HL-60 (cell line): ENCODE measurements at regions not wholly inside any gene's neighbourhood (a gene's known extent, or its start where the extent isn't known, plus 50 kb on each side); places are given as distances from the start of the nearest gene placed in this dataset.

Experiments used
- DNase-seq, 2 experiments: peaks; one replicate each; pipeline ENCODE4 v3.0.0-alpha.2; 2010 to 2020; ENCODE audit warnings: low read depth in 1 of 2, low spot score in 1 of 2
- H3K27ac ChIP-seq: fragments of 250-450 bp; sonication (Bioruptor Pico); replicated peaks from 2 replicates; pipeline ENCODE4 v1.5.1; 2020; ENCODE audit warnings: mild to moderate bottlenecking, moderate library complexity
- H3K27me3 ChIP-seq: fragments of 250-450 bp; sonication (Bioruptor Pico); 2 replicates; pipeline ENCODE4 v1.5.1; 2021; ENCODE audit warnings: mild to moderate bottlenecking, moderate library complexity; ENCODE audit not compliant: insufficient read depth, poor library complexity, severe bottlenecking
- H3K4me3 ChIP-seq: replicated peaks from 2 replicates; pipeline ENCODE4 v1.5.1; 2011; ENCODE audit warnings: mild to moderate bottlenecking, control low read depth, low read length; ENCODE audit not compliant: insufficient read depth
- GABPA ChIP-seq: IDR thresholded peaks from 2 replicates; pipeline ENCODE4 v1.6.1; 2012; ENCODE audit warnings: low read depth
- POLR2AphosphoS5 ChIP-seq: IDR thresholded peaks from 2 replicates; pipeline ENCODE4 v1.6.1; 2012; ENCODE audit warnings: low read depth
- SPI1 ChIP-seq: IDR thresholded peaks from 2 replicates; pipeline ENCODE4 v1.6.1; 2012; ENCODE audit warnings: low read depth, mild to moderate bottlenecking, borderline replicate concordance
- TF ChIP-seq, protein P1 (sequence below): IDR thresholded peaks from one replicate; pipeline ENCODE4 v1.5.1; 2011; ENCODE audit warnings: low read length, control low read depth, inconsistent platforms; ENCODE audit not compliant: insufficient read depth
- TF ChIP-seq, protein P2 (sequence below): IDR thresholded peaks from 2 replicates; pipeline ENCODE4 v1.6.1; 2012; ENCODE audit warnings: low read depth; ENCODE audit not compliant: insufficient replicate concordance

DNA sequence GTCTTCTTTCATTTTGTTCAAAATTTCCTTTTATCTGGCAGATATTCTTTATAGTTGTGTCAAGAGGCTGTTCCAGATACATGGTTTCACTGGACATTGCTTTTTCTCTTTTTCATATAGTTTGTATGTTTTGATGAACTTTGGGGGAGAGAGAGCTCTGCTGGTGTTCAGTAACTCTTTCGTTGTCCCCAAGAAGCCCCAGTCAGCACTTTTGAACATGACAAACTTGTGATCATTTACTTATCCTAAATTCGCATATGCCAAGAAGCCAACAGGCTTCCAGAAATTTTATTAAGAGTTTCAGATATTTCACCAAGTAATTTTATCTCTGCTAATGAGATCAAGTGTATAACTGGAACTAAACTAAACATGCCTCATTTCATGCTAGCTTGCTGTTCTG is 275.8 kb upstream of the GPC6 start:
- no peak for DNase-seq
- TF ChIP-seq, protein P1, sequence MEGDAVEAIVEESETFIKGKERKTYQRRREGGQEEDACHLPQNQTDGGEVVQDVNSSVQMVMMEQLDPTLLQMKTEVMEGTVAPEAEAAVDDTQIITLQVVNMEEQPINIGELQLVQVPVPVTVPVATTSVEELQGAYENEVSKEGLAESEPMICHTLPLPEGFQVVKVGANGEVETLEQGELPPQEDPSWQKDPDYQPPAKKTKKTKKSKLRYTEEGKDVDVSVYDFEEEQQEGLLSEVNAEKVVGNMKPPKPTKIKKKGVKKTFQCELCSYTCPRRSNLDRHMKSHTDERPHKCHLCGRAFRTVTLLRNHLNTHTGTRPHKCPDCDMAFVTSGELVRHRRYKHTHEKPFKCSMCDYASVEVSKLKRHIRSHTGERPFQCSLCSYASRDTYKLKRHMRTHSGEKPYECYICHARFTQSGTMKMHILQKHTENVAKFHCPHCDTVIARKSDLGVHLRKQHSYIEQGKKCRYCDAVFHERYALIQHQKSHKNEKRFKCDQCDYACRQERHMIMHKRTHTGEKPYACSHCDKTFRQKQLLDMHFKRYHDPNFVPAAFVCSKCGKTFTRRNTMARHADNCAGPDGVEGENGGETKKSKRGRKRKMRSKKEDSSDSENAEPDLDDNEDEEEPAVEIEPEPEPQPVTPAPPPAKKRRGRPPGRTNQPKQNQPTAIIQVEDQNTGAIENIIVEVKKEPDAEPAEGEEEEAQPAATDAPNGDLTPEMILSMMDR: no peak
- TF ChIP-seq, protein P2, sequence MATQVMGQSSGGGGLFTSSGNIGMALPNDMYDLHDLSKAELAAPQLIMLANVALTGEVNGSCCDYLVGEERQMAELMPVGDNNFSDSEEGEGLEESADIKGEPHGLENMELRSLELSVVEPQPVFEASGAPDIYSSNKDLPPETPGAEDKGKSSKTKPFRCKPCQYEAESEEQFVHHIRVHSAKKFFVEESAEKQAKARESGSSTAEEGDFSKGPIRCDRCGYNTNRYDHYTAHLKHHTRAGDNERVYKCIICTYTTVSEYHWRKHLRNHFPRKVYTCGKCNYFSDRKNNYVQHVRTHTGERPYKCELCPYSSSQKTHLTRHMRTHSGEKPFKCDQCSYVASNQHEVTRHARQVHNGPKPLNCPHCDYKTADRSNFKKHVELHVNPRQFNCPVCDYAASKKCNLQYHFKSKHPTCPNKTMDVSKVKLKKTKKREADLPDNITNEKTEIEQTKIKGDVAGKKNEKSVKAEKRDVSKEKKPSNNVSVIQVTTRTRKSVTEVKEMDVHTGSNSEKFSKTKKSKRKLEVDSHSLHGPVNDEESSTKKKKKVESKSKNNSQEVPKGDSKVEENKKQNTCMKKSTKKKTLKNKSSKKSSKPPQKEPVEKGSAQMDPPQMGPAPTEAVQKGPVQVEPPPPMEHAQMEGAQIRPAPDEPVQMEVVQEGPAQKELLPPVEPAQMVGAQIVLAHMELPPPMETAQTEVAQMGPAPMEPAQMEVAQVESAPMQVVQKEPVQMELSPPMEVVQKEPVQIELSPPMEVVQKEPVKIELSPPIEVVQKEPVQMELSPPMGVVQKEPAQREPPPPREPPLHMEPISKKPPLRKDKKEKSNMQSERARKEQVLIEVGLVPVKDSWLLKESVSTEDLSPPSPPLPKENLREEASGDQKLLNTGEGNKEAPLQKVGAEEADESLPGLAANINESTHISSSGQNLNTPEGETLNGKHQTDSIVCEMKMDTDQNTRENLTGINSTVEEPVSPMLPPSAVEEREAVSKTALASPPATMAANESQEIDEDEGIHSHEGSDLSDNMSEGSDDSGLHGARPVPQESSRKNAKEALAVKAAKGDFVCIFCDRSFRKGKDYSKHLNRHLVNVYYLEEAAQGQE: no peak
- TF ChIP-seq POLR2AphosphoS5: no peak
- TF ChIP-seq SPI1: no peak
- no peak for TF ChIP-seq GABPA
- Histone ChIP-seq H3K27ac (no peak overlapping the region), H3K4me3 (no peak overlapping the region), H3K27me3 (no peaks in the 10 kb centered on the region)

DNA sequence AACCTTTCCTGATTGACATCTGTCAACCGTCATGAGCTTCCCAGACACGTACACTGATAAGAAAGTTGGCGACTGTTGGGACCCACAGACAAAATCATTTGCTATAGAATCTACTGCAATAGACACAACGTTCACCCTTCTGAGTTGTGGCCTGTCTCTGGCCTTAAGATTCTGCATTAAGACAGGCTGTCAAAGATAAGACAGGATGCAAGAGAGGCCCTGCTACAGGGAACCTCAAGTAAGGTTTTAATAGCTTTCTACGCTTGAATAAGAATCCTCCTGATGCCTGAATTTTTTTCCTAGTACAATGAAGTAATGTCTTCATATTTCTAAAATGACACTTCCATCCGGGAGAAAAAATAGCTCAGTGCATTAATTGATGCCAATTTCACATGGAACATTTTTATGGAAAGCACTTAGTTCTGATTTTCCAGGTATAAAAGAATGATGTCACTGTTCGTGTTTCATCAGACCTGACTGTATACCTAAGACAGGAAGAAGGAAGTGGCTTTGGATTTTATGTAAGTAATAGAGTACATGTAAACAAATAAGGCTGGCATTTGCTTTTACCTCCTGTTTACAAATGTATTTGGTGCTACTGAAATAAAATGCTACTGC is 275.2 kb upstream of the GPC6 start:
- Histone ChIP-seq H3K27ac (no peak overlapping the region), H3K4me3 (no peak overlapping the region), H3K27me3 (no peaks in the 10 kb centered on the region)
- DNase-seq: no peak
- TF ChIP-seq, protein P2: no peak
- TF ChIP-seq GABPA: no peak
- no peak for TF ChIP-seq SPI1
- TF ChIP-seq, protein P1: no peak
- TF ChIP-seq POLR2AphosphoS5: no peak

DNA sequence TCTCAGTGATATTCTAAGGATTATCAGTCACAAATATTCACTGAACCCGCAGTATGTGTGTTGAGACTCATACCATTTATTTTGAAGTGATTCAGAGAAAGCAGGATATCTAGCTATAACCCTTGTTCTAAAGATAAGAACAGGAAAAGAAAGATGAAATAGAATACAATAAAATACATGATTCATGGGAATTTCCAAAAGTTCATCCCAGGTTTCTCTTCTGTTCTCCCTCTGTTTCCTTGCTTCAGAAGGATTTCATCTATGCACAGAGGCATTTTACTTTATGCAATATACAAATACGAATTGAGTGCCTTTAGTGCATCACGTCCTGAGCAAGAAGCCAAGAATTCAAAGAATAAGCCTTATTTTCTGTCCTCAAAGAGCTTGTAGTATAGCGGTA is 274.4 kb upstream of the GPC6 start:
- no peak for DNase-seq
- Histone ChIP-seq H3K27ac (no peak overlapping the region), H3K4me3 (no peak overlapping the region), H3K27me3 (no peaks in the 10 kb centered on the region)
- TF ChIP-seq, protein P2: no peak
- TF ChIP-seq POLR2AphosphoS5 (no peak), GABPA (no peak), SPI1 (no peak)
- TF ChIP-seq, protein P1: no peak
